B cell (primary cell): ENCODE measurements at regions not wholly inside any gene's neighbourhood (a gene's known extent, or its start where the extent isn't known, plus 50 kb on each side); places are given as distances from the start of the nearest gene placed in this dataset.

Experiments used
- ATAC-seq: fragments of 200-7000 bp; cut with Tn5 transposase; one replicate; pipeline ENCODE4 v1.10.0; 2021; ENCODE audit warnings: low read depth, mild to moderate bottlenecking, moderate number of reproducible peaks, moderate library complexity
- CTCF ChIA-PET: fragments of 350-600 bp; sonication (Branson Sonifier 250); formaldehyde crosslinking; loops from one replicate; lab custom pipeline; 2021; ENCODE audit warnings: antibody characterized with exemption, inconsistent platforms; lab: Charles Lee
- POLR2A ChIA-PET: fragments of 350-600 bp; sonication (Branson Sonifier 250); formaldehyde crosslinking; loops from one replicate; lab custom pipeline; 2021; ENCODE audit warnings: antibody characterized with exemption; lab: Charles Lee
- DNase-seq: peaks from one replicate; pipeline ENCODE4 v3.0.0; 2013
- H2AFZ ChIP-seq: 2 replicates; pipeline ENCODE4 v1.6.1; 2012; ENCODE audit warnings: mild to moderate bottlenecking, low read depth, low read length; ENCODE audit not compliant: insufficient read depth, poor library complexity, severe bottlenecking
- H3K27ac ChIP-seq, 2 donors: 1 replicate in 1 of 2; 2 replicates in 1 of 2; pipeline ENCODE4 v1.5.1; 2012 to 2013; ENCODE audit warnings: low read length in 2 of 2, mild to moderate bottlenecking in 2 of 2, moderate library complexity in 1 of 2
- H3K27me3 ChIP-seq, 4 experiments: fragments of 200-600 bp in 1 of 4; sonication (generic) in 1 of 4; replicated peaks in 1 of 4; 1 replicate in 2 of 4; 2 replicates in 2 of 4; pipeline versions ENCODE4 v1.6.1 to v1.7.0; 2013 to 2016; ENCODE audit warnings: low read length in 3 of 4, mild to moderate bottlenecking in 2 of 4, mixed read lengths in 1 of 4, moderate library complexity in 1 of 4; ENCODE audit not compliant: insufficient read depth in 4 of 4, control insufficient read depth in 3 of 4; ENCODE audit errors: control extremely low read depth in 1 of 4
- H3K36me3 ChIP-seq, 2 experiments: replicated peaks in 1 of 2; 1 replicate in 1 of 2; 2 replicates in 1 of 2; pipeline versions ENCODE4 v1.6.1 to v1.7.1; 2013; ENCODE audit warnings: low read length in 1 of 2; ENCODE audit not compliant: insufficient read depth in 2 of 2, control insufficient read depth in 1 of 2; ENCODE audit errors: control extremely low read depth in 1 of 2, extremely low read depth in 1 of 2
- H3K4me1 ChIP-seq, 2 donors: fragments of 200-600 bp in 1 of 2; sonication (generic) in 1 of 2; 1 replicate in 1 of 2; 2 replicates in 1 of 2; pipeline versions ENCODE4 v1.5.1 to v1.6.1; 2013 to 2017; ENCODE audit warnings: low read length in 2 of 2; ENCODE audit not compliant: control insufficient read depth in 2 of 2, insufficient read depth in 2 of 2
- H3K4me2 ChIP-seq: replicated peaks from 2 replicates; pipeline ENCODE3; 2012; ENCODE audit warnings: mild to moderate bottlenecking, low read depth, low read length; ENCODE audit not compliant: poor library complexity, severe bottlenecking
- H3K4me3 ChIP-seq, 5 experiments: fragments of 200-600 bp in 1 of 5; sonication (generic) in 1 of 5; 1 replicate in 3 of 5; 2 replicates in 2 of 5; pipeline versions ENCODE4 v1.5.1 to v1.7.0; 2011 to 2016; ENCODE audit warnings: low read length in 4 of 5, mild to moderate bottlenecking in 4 of 5, low read depth in 2 of 5, control low read depth in 1 of 5, moderate library complexity in 1 of 5; ENCODE audit not compliant: insufficient read depth in 1 of 5; ENCODE audit errors: control extremely low read depth in 1 of 5, extremely low read depth in 1 of 5
- H3K79me2 ChIP-seq: fragments of 200-600 bp; sonication (generic); one replicate; pipeline ENCODE4 v1.6.0; 2016; ENCODE audit warnings: low read length; ENCODE audit not compliant: control insufficient read depth, insufficient read depth
- H3K9ac ChIP-seq: fragments of 200-600 bp; sonication (generic); 2 replicates; pipeline ENCODE4 v1.6.1; 2017; ENCODE audit warnings: mild to moderate bottlenecking, low read length, moderate library complexity
- H3K9me3 ChIP-seq, 3 donors: one replicate each; pipeline versions ENCODE4 v1.6.1 to v1.7.1; 2013; ENCODE audit warnings: low read length in 2 of 3; ENCODE audit not compliant: control insufficient read depth in 2 of 3, insufficient read depth in 1 of 3; ENCODE audit errors: control extremely low read depth in 1 of 3
- H4K20me1 ChIP-seq: 2 replicates; pipeline ENCODE4 v1.6.0; 2012; ENCODE audit warnings: mild to moderate bottlenecking, low read length; ENCODE audit not compliant: insufficient read depth, control insufficient read depth, poor library complexity, severe bottlenecking
- H3K27ac Mint-ChIP-seq: one replicate; pipeline ENCODE4 v1.8.0; 2021; ENCODE audit warnings: mixed read lengths
- H3K27me3 Mint-ChIP-seq: one replicate; pipeline ENCODE4 v1.8.0; 2021; ENCODE audit warnings: mixed read lengths
- H3K4me1 Mint-ChIP-seq: one replicate; pipeline ENCODE4 v1.8.0; 2021; ENCODE audit warnings: mixed read lengths
- H3K4me3 Mint-ChIP-seq: one replicate; pipeline ENCODE4 v1.8.0; 2021; ENCODE audit warnings: mixed read lengths
- H3K9me3 Mint-ChIP-seq: one replicate; pipeline ENCODE4 v1.8.0; 2022; ENCODE audit warnings: mixed read lengths; ENCODE audit not compliant: insufficient read depth
- CTCF ChIP-seq: fragments of 200-600 bp; IDR thresholded peaks from one replicate; pipeline ENCODE4 v1.8.0; 2022; ENCODE audit warnings: antibody characterized with exemption, mild to moderate bottlenecking
- EZH2 ChIP-seq: IDR thresholded peaks from 2 replicates; pipeline ENCODE4 v1.6.1; 2012; ENCODE audit warnings: borderline replicate concordance, low read depth, mild to moderate bottlenecking, moderate library complexity, low read length; ENCODE audit not compliant: insufficient read depth, poor library complexity, severe bottlenecking
- WGBS: methylation state at CpG from one replicate; pipeline ENCODE4 v1.1.5; 2013; ENCODE audit warnings: missing lambda C conversion rate; ENCODE audit not compliant: insufficient coverage; 5-methylcytosine and 5-hydroxymethylcytosine counted together
- intact Hi-C: fragments of 100-400 bp; cut with micrococcal nuclease; formaldehyde crosslinking; loops from one replicate; pipeline ENCODE4 v1.10.0; 2022

GRCh38 chr2:176936410-176936809, 276.2 kb upstream of the HNRNPA3 start:
- 41% methylated on average over 3 of the region's 3 CpGs for whole genome bisulfite sequencing
- Histone ChIP-seq H3K9ac (no peak overlapping the region), H3K4me1 (peaks cover 15 to 21% of the 10 kb centered on the region in 2 donors), H3K36me3 (no peaks in the 10 kb centered on the region), H3K27ac (no peak overlapping the region), H3K4me3 (no peak overlapping the region), H3K4me2 (no peak overlapping the region), H3K27me3 (no peaks in the 10 kb centered on the region), H2AFZ (peak overlapping the region; percentile 4), H3K79me2 (no peaks in the 10 kb centered on the region), H4K20me1 (no peaks in the 10 kb centered on the region), H3K9me3 (no peaks in the 10 kb centered on the region)
- ATAC-seq (no peak), DNase-seq (no peak)
- intact Hi-C loops = no loop called here
- ChIA-PET CTCF (no interaction called here), POLR2A (no interaction called here)
- no peak overlapping the region for H3K4me3 Mint-ChIP-seq
- no peak overlapping the region for H3K27ac Mint-ChIP-seq
- TF ChIP-seq CTCF = no peak
- no peak for TF ChIP-seq EZH2
- H3K9me3 Mint-ChIP-seq = no peaks in the 10 kb centered on the region
- H3K27me3 Mint-ChIP-seq = no peaks in the 10 kb centered on the region
- H3K4me1 Mint-ChIP-seq = peaks cover 18% of the 10 kb centered on the region

DNA sequence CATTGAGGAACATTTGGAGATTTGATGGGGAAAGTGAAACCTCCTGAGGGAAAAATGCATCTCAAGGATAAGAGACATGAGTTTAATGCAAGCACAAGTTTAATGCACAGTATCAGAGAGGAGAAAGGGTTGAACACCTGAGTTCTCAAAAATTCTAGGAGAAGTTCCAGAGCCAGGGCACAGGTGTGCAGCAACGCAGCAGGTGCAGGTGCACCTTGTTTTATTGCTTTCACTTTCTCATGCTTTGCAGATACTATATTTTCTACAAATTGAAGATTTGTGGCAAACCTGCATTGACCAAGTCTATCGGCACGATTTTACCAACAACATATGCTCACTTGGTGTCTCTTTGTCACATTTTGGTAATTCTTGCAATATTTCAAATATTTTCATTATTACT, 267.6 kb upstream of the HNRNPA3 start:
- TF ChIP-seq CTCF = no peak
- TF ChIP-seq EZH2 = no peak
- Mint-ChIP-seq H3K9me3 (no peaks in the 10 kb centered on the region), H3K4me1 (no peaks in the 10 kb centered on the region), H3K27me3 (no peaks in the 10 kb centered on the region), H3K27ac (no peak overlapping the region), H3K4me3 (no peak overlapping the region)
- H4K20me1 ChIP-seq = no peaks in the 10 kb centered on the region
- no peak overlapping the region for H2AFZ ChIP-seq
- WGBS = no CpG with 5 or more reads among the region's 3 CpGs
- no peaks in the 10 kb centered on the region for H3K4me1 ChIP-seq
- no peak overlapping the region for H3K4me3 ChIP-seq
- no peaks in the 10 kb centered on the region for H3K36me3 ChIP-seq
- POLR2A ChIA-PET = no interaction called here
- CTCF ChIA-PET = no interaction called here
- H3K9me3 ChIP-seq = no peaks in the 10 kb centered on the region
- intact Hi-C loops = no loop called here
- DNase-seq (no peak), ATAC-seq (no peak)
- H3K9ac ChIP-seq = no peak overlapping the region
- no peak overlapping the region for H3K4me2 ChIP-seq
- H3K27ac ChIP-seq = no peak overlapping the region
- H3K79me2 ChIP-seq = no peaks in the 10 kb centered on the region
- no peaks in the 10 kb centered on the region for H3K27me3 ChIP-seq
